PC-3 (cell line): ENCODE measurements at regions not wholly inside any gene's neighbourhood (a gene's known extent, or its start where the extent isn't known, plus 50 kb on each side); places are given as distances from the start of the nearest gene placed in this dataset.
A peak's percentile ranks its signal among the peaks of the same experiment; 100 is the strongest.

ENCODE experiments used
- ATAC-seq: fragments of 200-7000 bp; cut with Tn5 transposase; 2 replicates; pipeline ENCODE4 v1.9.1; 2020; ENCODE audit warnings: mild to moderate bottlenecking, moderate library complexity
- BruUV-seq: library from RNA; stranded (reverse); fragments of 400-500 nt; replicated peaks from 2 replicates; lab custom pipeline; 2021; lab: Mats Ljungman, UMichigan
- CTCF ChIA-PET: fragments of 300-600 bp; sonication (Branson Sonifier 250); formaldehyde crosslinking; loops from one replicate; lab custom pipeline; 2022; ENCODE audit warnings: antibody characterized with exemption; lab: Charles Lee
- POLR2A ChIA-PET: fragments of 300-600 bp; sonication (Branson Sonifier 250); formaldehyde crosslinking; loops from one replicate; lab custom pipeline; 2022; ENCODE audit warnings: antibody characterized with exemption; ENCODE audit not compliant: unreplicated experiment; lab: Charles Lee
- DNase-seq: peaks from one replicate; pipeline ENCODE4 v3.0.0-alpha.2; 2015
- H2AFZ ChIP-seq: fragments of 300-600 bp; sonication (generic); 2 replicates; pipeline ENCODE4 v1.6.0; 2016; ENCODE audit warnings: antibody characterized with exemption, low read length
- H3F3A ChIP-seq: fragments of 300-600 bp; sonication (generic); one replicate; pipeline ENCODE4 v1.6.0; 2017; ENCODE audit warnings: antibody characterized with exemption, low read length, control low read depth, mild to moderate bottlenecking; ENCODE audit not compliant: unreplicated experiment
- H3K27ac ChIP-seq: fragments of 300-600 bp; sonication (generic); 2 replicates; pipeline ENCODE4 v1.5.1; 2016; ENCODE audit warnings: mild to moderate bottlenecking, low read length
- H3K27me3 ChIP-seq: fragments of 300-600 bp; sonication (generic); 2 replicates; pipeline ENCODE4 v1.6.1; 2016; ENCODE audit warnings: low read length, mixed read lengths
- H3K36me3 ChIP-seq: fragments of 300-600 bp; sonication (generic); 2 replicates; pipeline ENCODE4 v1.6.1; 2016; ENCODE audit warnings: low read depth, mixed run types, low read length, mixed read lengths
- H3K4me1 ChIP-seq: fragments of 300-600 bp; sonication (generic); 2 replicates; pipeline ENCODE4 v1.5.1; 2016; ENCODE audit warnings: low read length; ENCODE audit not compliant: insufficient read depth
- H3K4me2 ChIP-seq: fragments of 300-600 bp; sonication (generic); 2 replicates; pipeline ENCODE4 v1.6.0; 2016; ENCODE audit warnings: low read length
- H3K4me3 ChIP-seq: fragments of 300-600 bp; sonication (generic); 2 replicates; pipeline ENCODE4 v1.5.1; 2016; ENCODE audit warnings: mild to moderate bottlenecking, low read length, mixed read lengths
- H3K79me2 ChIP-seq: fragments of 300-600 bp; sonication (generic); 2 replicates; pipeline ENCODE4 v1.6.1; 2017; ENCODE audit warnings: low read length, mixed read lengths
- H3K9ac ChIP-seq: fragments of 300-600 bp; sonication (generic); 2 replicates; pipeline ENCODE4 v1.6.0; 2016; ENCODE audit warnings: mild to moderate bottlenecking, low read length
- H3K9me2 ChIP-seq: fragments of 300-600 bp; sonication (generic); replicated peaks from 2 replicates; pipeline ENCODE4 v1.6.1; 2016; ENCODE audit warnings: mixed run types, low read length, mixed read lengths
- H3K9me3 ChIP-seq: fragments of 300-600 bp; sonication (generic); 2 replicates; pipeline ENCODE4 v1.6.1; 2016; ENCODE audit warnings: low read length, mixed read lengths
- H4K20me1 ChIP-seq: fragments of 300-600 bp; sonication (generic); 2 replicates; pipeline ENCODE4 v1.6.1; 2016; ENCODE audit warnings: low read length, mixed read lengths
- CTCF ChIP-seq: fragments of 300-600 bp; sonication (generic); conservative IDR thresholded peaks from 2 replicates; pipeline ENCODE4 v1.5.1; 2017; ENCODE audit warnings: antibody characterized with exemption, low read depth, mild to moderate bottlenecking, low read length
- EZH2 ChIP-seq: fragments of 300-600 bp; sonication (generic); IDR thresholded peaks from one replicate; pipeline ENCODE4 v1.6.1; 2017; ENCODE audit warnings: antibody characterized with exemption, mild to moderate bottlenecking, low read length; ENCODE audit not compliant: unreplicated experiment
- EZH2phosphoT487 ChIP-seq: fragments of 300-600 bp; sonication (generic); IDR thresholded peaks from 2 replicates; pipeline ENCODE4 v1.6.1; 2018; ENCODE audit warnings: mild to moderate bottlenecking, antibody characterized with exemption, low read length, borderline replicate concordance
- intact Hi-C: fragments of 100-400 bp; cut with micrococcal nuclease; formaldehyde crosslinking; loops from 2 replicates; pipeline ENCODE4 v1.9.0; 2023

DNA sequence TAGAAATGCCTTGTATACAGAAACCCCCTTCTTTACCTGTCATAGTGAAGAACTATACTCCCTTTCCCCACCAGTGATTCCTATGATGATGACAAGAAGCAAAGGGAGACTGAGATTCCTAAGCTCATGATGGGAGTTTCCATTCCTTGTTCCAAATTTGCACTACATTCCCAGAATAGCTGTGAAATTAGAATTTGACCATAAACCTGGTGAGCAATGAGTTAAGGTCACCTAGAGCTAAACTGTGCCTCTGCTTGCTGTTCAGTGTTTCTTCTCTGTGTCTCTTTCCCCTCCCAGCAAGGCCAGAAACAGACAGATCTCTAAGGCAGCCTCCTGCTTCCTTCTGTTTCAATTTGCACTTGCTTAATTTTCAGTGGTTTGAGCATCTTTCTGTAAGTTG is 332.1 kb downstream of the PIK3R1 start:
- intact Hi-C loops, result no loop called here
- Histone ChIP-seq H3K79me2 (no peaks in the 10 kb centered on the region), H3K4me2 (no peak overlapping the region), H3K9ac (no peak overlapping the region), H3K27ac (no peak overlapping the region), H3K27me3 (no peaks in the 10 kb centered on the region), H3F3A (no peaks in the 10 kb centered on the region), H4K20me1 (no peaks in the 10 kb centered on the region), H2AFZ (no peak overlapping the region), H3K4me3 (no peak overlapping the region), H3K9me3 (no peaks in the 10 kb centered on the region), H3K36me3 (no peaks in the 10 kb centered on the region), H3K4me1 (0 out of 2 replicates have a peak, but pooled peaks cover 13% of the 10 kb centered on the region), H3K9me2 (no peaks in the 10 kb centered on the region)
- TF ChIP-seq EZH2 (no peak), CTCF (no peak), EZH2phosphoT487 (no peak)
- BruUV-seq, result no TSS peak
- ATAC-seq, result no peak
- ChIA-PET POLR2A (no interaction called here), CTCF (no interaction called here)
- no peak for DNase-seq

DNA sequence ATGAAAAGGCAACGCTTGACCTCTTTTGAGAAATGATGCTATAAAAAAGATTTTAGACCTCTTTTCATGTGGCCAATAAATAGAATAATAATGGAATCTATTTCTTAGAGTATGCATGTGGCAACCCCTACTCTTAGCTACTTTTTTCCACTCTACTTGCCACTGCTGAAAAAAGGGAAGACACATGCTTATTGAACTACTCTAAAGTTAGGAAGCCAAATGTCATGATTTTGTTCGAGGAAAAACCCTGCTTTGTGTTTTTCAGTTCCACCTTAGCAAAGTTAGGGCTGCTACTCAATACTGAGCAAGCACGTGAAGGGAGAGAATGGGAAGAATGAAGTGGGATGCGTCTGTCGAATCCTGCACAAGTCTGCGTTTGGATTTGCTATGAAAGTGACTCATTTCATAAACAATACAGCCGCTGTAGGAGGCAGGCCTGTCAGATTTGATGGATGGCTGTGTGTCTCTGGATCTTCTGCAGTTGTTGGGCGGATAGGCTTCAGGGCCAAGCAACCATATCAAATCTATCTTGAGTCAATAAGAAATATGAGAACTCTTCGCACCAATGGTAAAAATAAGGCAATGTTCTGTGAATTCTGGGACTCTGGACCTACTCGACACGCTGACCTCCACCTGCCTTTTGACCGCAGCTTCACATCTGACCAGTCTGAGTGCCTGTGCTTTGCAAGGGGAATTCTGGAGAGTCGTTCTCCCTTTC is 333.6 kb downstream of the PIK3R1 start:
- ChIA-PET CTCF (no interaction called here), POLR2A (no interaction called here)
- intact Hi-C loops, result no loop called here
- BruUV-seq, result no TSS peak
- H3K9me2 ChIP-seq, result no peaks in the 10 kb centered on the region
- H3F3A ChIP-seq, result no peaks in the 10 kb centered on the region
- no peaks in the 10 kb centered on the region for H3K27me3 ChIP-seq
- no peak overlapping the region for H3K27ac ChIP-seq
- no peaks in the 10 kb centered on the region for H3K36me3 ChIP-seq
- H3K9ac ChIP-seq, result no peak overlapping the region
- no peaks in the 10 kb centered on the region for H3K9me3 ChIP-seq
- H3K4me1 ChIP-seq, result 0 out of 2 replicates have a peak, but pooled peaks cover 12% of the 10 kb centered on the region
- H3K4me3 ChIP-seq, result no peak overlapping the region
- no peak for TF ChIP-seq EZH2
- TF ChIP-seq EZH2phosphoT487, result no peak
- no peak for TF ChIP-seq CTCF
- H3K79me2 ChIP-seq, result no peaks in the 10 kb centered on the region
- no peaks in the 10 kb centered on the region for H4K20me1 ChIP-seq
- no peak overlapping the region for H2AFZ ChIP-seq
- ATAC-seq, result peak; percentile 43
- H3K4me2 ChIP-seq, result no peak overlapping the region
- peak; percentile 64 for DNase-seq

- Histone ChIP-seq H3F3A (no peaks in the 10 kb centered on the region), H2AFZ (no peak overlapping the region), H3K4me3 (no peak overlapping the region), H3K36me3 (no peaks in the 10 kb centered on the region), H3K79me2 (no peaks in the 10 kb centered on the region), H3K27me3 (no peaks in the 10 kb centered on the region), H3K9me3 (no peaks in the 10 kb centered on the region), H3K9ac (no peak overlapping the region), H4K20me1 (no peaks in the 10 kb centered on the region), H3K4me2 (no peak overlapping the region), H3K27ac (no peak overlapping the region), H3K9me2 (no peaks in the 10 kb centered on the region), H3K4me1 (0 out of 2 replicates have a peak, but pooled peaks cover 7% of the 10 kb centered on the region)
- POLR2A ChIA-PET, result no interaction called here
- TF ChIP-seq EZH2, result no peak
- no peak for TF ChIP-seq CTCF
- TF ChIP-seq EZH2phosphoT487, result no peak
- intact Hi-C loops, result no loop called here
- DNase-seq, result no peak
- CTCF ChIA-PET, result no interaction called here
- no peak for ATAC-seq
- BruUV-seq, result no TSS peak
Observed at GRCh38 chr5:68550015-68550414, 334.5 kb downstream of the PIK3R1 start.
